Stimulated activated CD4-positive, alpha-beta T cell treated with anti-CD3 and anti-CD28 coated beads, TNF-alpha, amount 100 ng/mL, for 4 hours (primary cell): ENCODE measurements at regions not wholly inside any gene's neighbourhood (a gene's known extent, or its start where the extent isn't known, plus 50 kb on each side); places are given as distances from the start of the nearest gene placed in this dataset.
"Not testable (repeated sequence)": the region's sequence is repeated elsewhere in the genome, so short reads cannot be mapped to it uniquely, and the experiment has no call there.

Experiments used
- DNase-seq, 3 experiments: peaks; one replicate each; pipeline ENCODE4 v3.0.0-alpha.2; 2020; ENCODE audit warnings: low read depth in 3 of 3

- no peak for DNase-seq
Measured at GRCh38 chr5:123721675-123722276, 209.8 kb downstream of the CSNK1G3 start.

GRCh38 chr5:123720955-123721354, 209.0 kb downstream of the CSNK1G3 start:
- DNase-seq, result no peak

- DNase-seq, result no peak
Measured at GRCh38 chr5:123720339-123720738, 208.4 kb downstream of the CSNK1G3 start.

DNA sequence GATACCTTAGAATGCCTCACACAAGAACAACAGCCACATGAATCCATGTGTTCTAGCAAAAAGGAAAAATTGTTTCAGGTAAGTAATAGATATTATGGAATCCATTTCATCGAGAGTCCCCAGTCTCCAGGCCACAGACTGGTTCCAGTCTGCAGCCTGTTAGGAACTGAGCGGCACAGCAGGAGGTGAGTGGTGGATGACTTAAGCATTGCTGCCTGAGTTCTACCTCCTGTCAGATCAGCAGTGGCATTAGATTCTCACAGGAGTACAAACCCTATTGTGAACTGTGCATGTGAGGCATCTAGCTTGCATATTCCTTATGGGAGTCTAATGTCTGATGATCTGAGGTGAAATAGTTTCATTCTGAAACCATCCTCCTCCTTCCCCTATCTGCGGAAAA, 207.0 kb downstream of the CSNK1G3 start:
- no peak for DNase-seq

DNA sequence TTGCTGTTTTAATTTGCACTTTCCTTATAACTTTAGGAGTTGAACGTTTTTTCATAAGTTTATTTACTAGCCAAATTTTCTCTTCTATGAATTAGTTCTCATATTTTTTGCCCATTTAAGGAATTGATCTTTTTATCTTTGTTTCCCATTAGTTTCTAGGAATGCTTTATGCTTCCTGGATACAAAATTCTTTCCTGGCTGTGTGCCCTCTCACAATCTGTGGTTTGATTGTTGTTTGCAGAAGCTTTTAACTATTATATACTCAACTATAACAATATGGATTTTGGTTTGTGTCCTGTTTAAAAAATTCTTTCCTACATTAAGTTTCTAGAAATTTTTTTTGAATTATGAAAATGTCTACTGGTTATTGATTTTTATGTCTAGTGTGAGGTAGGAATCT, 206.3 kb downstream of the CSNK1G3 start:
- DNase-seq, result no peak

GRCh38 chr5:123717139-123717538, 205.2 kb downstream of the CSNK1G3 start:
- no peak for DNase-seq

- no peak for DNase-seq
Measured at GRCh38 chr5:123710031-123710430, 198.1 kb downstream of the CSNK1G3 start.

DNA sequence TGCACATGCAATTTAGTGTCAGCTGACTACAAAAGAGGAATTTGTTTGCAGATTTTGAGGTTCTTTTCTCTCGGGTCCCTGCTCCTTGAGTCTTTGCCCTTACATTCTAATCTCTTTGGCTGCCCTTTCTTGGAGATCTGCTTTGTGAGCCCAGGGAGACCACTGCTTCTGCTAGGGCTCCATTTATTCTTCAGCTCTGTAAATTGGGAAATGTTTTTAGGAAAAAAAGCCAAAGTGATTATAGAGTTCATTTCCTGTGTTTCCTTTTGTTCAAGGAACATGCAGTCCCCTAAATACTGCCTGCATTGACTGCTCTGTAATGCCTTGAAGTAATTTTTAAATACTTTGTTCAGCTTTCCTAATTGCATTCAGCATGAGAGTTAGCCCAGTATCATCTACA, 197.4 kb downstream of the CSNK1G3 start:
- no peak for DNase-seq

DNA sequence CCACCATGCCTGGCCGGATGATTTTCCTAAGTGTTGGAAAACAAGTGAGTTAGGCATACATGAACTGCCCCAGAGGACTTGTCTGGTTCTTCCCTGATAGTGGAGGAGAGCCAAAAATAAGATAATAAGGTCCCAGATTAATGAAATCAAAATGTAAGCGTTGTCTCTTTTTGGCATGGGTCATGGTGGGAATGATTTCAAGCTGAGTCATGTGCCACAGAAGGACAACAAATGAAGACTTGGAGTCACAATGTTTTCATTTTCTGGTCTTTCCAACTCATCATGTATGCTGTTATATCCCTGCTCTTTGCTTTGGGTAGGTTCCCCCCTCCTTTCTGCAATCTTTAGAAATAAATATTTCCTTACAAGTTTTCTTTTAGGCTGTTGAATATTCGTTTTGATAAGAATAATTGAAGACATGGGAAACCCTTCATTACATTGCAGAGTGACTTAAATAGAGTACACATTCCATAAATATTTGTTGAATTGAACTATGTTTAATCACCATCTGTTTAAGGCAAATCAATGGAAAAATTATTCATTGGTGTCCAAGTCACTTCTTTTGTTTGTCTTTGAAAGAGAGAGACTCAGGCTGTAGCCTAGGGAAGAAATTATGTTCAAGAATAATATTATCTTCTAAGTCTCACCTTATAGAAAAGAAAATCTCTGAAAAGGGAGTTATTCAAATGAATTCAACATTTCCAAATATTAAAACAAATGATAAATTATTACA, 196.3 kb downstream of the CSNK1G3 start:
- DNase-seq, result no peak

- DNase-seq, result no peak
Measured at GRCh38 chr5:123706531-123706930, 194.6 kb downstream of the CSNK1G3 start.

DNA sequence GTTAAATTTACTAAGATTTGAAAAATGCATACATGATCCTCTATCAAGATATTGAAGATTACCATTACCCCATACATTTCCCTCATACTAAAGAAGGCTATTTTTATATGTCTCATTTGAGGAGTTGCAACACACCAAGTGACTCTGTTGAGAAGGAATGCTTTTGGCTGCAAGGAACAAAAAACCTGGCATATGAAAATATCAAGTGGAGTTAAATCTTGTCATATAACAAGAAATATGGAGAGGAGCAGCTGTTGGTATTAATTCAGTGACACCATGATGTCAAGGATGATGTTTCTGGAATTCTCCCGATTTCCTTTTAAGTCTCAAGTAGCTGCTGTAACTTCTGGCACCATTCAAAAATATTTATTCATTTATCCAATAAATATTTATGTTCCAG, 193.8 kb downstream of the CSNK1G3 start:
- DNase-seq, result no peak

DNA sequence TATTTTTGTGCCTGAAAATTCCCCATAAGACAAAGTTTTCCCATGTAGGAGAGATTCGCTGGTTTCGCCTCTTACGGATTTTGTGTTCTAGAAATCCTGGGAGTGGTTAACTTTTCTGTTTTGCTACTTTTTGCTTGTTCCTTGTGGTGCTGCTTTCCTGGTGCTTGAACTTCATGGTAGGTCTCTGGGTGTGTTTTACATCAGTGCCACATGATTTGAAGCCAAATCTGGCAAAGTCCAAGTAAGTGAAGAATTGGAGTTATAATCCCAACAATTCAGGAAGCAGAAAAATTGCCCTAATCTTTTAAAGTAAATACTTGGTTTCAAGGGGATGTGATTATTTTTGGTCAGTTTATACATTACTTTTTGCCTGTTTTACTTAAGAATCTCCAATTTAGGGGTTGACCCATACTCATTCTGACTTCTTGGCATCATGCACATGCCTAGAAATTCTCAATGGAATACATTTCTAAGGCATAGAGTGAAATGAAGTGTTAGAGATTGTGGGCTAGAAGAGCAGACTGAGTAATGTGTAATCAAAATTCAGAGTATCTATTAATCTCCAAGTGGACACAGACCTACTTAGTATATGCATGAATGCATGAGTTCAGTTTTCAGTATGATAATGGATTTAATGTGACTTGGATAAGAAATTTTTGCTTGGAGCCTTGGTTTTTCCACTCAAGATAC, 189.7 kb downstream of the CSNK1G3 start:
- no peak for DNase-seq

- DNase-seq, result no peak
Measured at GRCh38 chr5:123700624-123701287, 188.8 kb downstream of the CSNK1G3 start.

DNA sequence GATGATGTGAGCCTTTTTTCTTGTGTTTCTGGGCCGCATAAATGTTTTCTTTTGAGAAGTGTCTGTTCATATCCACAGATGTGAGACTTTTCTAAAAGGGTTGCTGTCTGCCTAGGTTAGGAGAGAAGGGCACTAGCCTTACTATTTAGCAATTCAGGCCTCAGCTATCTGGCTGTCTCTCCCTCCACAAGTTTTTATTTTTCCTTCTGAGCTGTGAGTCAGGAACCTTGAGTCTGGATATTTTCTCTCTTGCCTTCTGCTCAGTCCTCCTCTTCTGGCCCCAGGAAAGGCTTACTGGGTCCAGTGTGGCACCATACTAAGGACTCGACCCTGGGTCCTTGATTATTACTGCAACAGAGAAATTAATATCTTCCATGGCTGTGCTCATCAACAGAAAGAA, 187.6 kb downstream of the CSNK1G3 start:
- DNase-seq, result no peak

DNA sequence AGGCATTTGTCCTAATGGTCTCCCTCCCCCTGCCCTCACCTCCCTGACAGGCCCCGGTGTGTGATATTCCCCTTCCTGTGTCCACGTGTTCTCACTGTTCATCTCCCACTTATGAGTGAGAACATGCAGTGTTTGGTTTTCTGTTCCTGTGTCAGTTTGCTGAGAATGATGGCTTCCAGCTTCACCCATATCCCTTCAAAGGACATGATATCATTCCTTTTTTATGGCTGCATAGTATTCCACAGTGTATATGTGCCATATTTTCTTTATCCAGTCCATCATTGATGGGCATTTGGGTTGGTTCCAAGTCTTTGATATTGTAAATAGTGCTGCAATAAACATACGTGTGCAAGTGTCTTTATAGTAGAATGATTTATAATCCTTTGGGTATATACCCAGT, 187.0 kb downstream of the CSNK1G3 start:
- not testable (repeated sequence) for DNase-seq

- no peak for DNase-seq
Measured at GRCh38 chr5:123696921-123697341, 185.0 kb downstream of the CSNK1G3 start.

DNA sequence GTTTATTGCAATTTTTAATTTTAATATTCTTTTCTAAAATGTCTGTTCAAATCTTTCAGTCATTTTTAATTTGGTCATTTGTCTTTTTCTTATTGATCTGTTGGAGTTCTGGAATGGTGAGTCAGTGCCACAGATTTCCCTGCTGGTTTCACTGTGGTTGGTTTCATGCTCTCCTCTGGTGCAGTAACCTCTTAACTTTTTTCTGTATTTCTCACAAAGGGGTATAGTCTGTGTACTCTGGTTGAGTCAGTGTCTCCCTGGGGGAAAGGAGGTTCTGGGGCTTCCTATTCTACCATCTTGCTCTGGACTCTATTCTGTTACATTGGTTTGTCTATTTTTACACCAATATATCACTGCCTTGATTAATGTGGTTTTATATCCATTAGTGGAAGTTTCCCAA, 178.8 kb downstream of the CSNK1G3 start:
- no peak for DNase-seq

- no peak for DNase-seq
Measured at GRCh38 chr5:123681061-123681460, 169.1 kb downstream of the CSNK1G3 start.

DNA sequence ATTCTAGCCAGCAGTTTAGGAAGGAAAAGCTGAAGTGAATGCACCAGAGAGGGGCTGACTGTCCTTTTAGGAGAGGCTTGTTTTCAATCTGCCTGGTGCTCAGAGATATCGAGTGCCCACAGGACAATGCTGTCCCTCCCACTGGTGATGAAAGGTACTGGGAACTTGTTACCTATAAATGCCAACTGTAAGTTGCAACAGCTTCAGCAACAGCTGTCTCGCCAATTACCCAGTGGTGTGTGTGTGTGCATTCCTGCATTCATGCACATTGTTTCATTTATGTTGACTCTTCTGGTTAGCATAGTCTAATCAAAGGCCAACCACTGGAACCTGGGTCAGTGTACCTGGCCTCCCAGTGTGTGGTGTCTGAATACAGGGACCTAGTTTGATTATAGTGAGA, 161.1 kb downstream of the CSNK1G3 start:
- no peak for DNase-seq

DNA sequence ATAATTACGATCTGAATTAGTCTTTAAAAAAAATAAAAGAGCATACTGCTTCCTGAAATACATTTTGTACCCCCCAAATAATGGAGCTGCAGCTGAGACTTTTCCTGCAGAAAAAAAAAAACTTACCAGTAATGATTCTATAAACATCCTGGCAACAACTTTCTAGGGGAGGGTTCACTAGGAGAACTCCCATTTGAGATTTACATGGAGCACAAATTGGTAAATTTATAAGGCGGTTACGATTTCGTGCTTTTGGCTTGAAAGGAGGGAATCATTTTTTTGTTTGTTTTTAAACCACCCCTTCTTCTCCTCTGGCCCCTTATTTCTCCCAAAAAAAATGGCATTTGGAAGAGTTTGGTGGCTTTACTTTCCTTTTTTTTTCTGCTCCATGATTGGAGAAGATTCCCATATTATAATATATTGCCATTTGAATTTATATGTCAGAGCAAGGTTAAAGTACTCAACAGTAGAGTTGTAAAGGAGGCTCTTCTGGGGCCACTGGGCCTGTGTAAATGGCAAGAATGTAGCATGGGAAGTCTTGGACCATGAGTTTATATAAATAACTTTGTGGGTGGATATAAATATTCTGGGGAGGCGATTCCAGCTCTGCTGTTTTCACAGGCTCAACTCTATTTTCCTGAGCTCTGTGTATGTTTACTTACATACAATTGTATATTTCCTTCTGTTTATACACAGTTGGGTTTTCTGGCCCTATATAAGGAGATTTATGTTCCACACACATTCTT, 159.9 kb downstream of the CSNK1G3 start:
- no peak for DNase-seq

DNA sequence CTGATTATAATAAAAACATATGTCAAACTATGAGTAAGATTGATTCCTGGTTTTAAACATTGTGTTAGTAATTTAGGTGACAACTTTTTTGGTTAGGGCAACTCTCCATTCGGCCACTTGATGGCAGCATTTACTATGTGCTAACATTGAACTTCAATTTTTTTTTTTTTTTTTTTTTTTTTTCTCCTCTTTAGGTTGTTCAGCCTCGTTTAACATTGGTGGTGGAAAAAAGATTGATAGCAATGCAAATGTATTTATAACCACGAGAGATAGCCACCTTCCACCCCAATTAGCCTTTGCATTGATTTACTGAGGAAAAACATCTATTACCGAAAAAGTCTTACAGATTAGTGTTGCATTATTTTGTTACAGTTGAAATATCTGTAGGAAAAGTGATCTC, 159.1 kb downstream of the CSNK1G3 start:
- DNase-seq, result no peak
